Large intestine (tissue), 3 donors: ENCODE measurements at regions not wholly inside any gene's neighbourhood (a gene's known extent, or its start where the extent isn't known, plus 50 kb on each side); places are given as distances from the start of the nearest gene placed in this dataset.

Experiments used
- DNase-seq, 2 donors: peaks; one replicate each; pipeline versions ENCODE4 v3.0.0 to v3.0.0-alpha.2; 2013
- H3K27ac ChIP-seq: one replicate; pipeline ENCODE4 v1.5.1; 2013; ENCODE audit warnings: low read length
- H3K27me3 ChIP-seq: 2 replicates; pipeline ENCODE4 v1.6.1; 2013; ENCODE audit warnings: low read length; ENCODE audit not compliant: control insufficient read depth, insufficient read depth
- H3K36me3 ChIP-seq: 2 replicates; pipeline ENCODE4 v1.6.1; 2013; ENCODE audit warnings: low read length; ENCODE audit not compliant: control insufficient read depth, insufficient read depth
- H3K4me1 ChIP-seq: one replicate; pipeline ENCODE4 v1.6.1; 2013; ENCODE audit warnings: low read length; ENCODE audit not compliant: control insufficient read depth, insufficient read depth
- H3K4me3 ChIP-seq: one replicate; pipeline ENCODE4 v1.5.1; 2013; ENCODE audit warnings: low read length
- H3K9me3 ChIP-seq: one replicate; pipeline ENCODE4 v1.6.1; 2013; ENCODE audit warnings: mild to moderate bottlenecking, low read depth, low read length, moderate library complexity; ENCODE audit not compliant: control insufficient read depth
- WGBS: methylation state at CpG from one replicate; pipeline ENCODE4 v1.1.5; 2013; ENCODE audit warnings: low lambda C conversion rate; ENCODE audit not compliant: insufficient coverage; 5-methylcytosine and 5-hydroxymethylcytosine counted together

GRCh38 chr11:79783833-79784232, 343.0 kb upstream of the TENM4 start:
- H3K36me3 ChIP-seq = no peaks in the 10 kb centered on the region
- H3K4me3 ChIP-seq = no peak overlapping the region
- no peaks in the 10 kb centered on the region for H3K27me3 ChIP-seq
- no peaks in the 10 kb centered on the region for H3K4me1 ChIP-seq
- DNase-seq = no peak
- H3K27ac ChIP-seq = no peak overlapping the region
- WGBS = 86% methylated on average over 1 of the region's 4 CpGs
- H3K9me3 ChIP-seq = no peaks in the 10 kb centered on the region

GRCh38 chr11:79768343-79768742, 327.5 kb upstream of the TENM4 start:
- H3K4me1 ChIP-seq = no peaks in the 10 kb centered on the region
- no peak overlapping the region for H3K27ac ChIP-seq
- peak; percentile 12 to 45 for DNase-seq
- H3K4me3 ChIP-seq = no peak overlapping the region
- no peaks in the 10 kb centered on the region for H3K27me3 ChIP-seq
- no peaks in the 10 kb centered on the region for H3K36me3 ChIP-seq
- H3K9me3 ChIP-seq = no peaks in the 10 kb centered on the region
- WGBS = no CpG with 5 or more reads among the region's 1 CpG

GRCh38 chr11:79762279-79762921, 321.6 kb upstream of the TENM4 start:
- no peaks in the 10 kb centered on the region for H3K4me1 ChIP-seq
- WGBS = no CpG with 5 or more reads among the region's 3 CpGs
- no peaks in the 10 kb centered on the region for H3K27me3 ChIP-seq
- H3K27ac ChIP-seq = no peak overlapping the region
- no peak overlapping the region for H3K4me3 ChIP-seq
- H3K9me3 ChIP-seq = no peaks in the 10 kb centered on the region
- no peaks in the 10 kb centered on the region for H3K36me3 ChIP-seq
- DNase-seq = peak; percentile 30 to 52

- no peak overlapping the region for H3K27ac ChIP-seq
- no peaks in the 10 kb centered on the region for H3K27me3 ChIP-seq
- no peaks in the 10 kb centered on the region for H3K36me3 ChIP-seq
- WGBS = 100% methylated on average over 1 of the region's 2 CpGs
- H3K9me3 ChIP-seq = no peaks in the 10 kb centered on the region
- no peak for DNase-seq
- no peak overlapping the region for H3K4me3 ChIP-seq
- H3K4me1 ChIP-seq = no peaks in the 10 kb centered on the region
Observed at GRCh38 chr11:79758325-79758724, 317.5 kb upstream of the TENM4 start.

DNA sequence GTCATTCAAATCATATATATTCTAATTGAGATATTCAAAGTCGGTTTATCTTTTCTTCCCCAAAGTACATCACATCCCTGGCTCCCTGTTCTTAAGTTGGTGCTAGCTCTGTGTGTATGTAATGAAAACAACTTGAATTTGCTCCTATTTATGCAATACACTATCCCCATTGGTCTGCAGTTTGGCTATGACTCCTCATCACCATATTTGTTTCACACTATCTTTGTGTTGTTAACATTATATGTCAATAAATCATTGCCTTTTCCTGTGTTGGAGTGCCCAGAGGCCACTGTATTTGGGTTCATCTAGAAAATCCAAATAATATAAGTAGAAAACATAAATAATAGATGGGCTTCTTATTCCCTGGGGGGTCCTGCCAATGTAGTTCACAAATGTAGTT, 306.6 kb upstream of the TENM4 start:
- H3K27me3 ChIP-seq = no peaks in the 10 kb centered on the region
- DNase-seq = no peak
- no peak overlapping the region for H3K4me3 ChIP-seq
- WGBS = 89% methylated on average over 1 of the region's 1 CpG
- no peaks in the 10 kb centered on the region for H3K9me3 ChIP-seq
- H3K36me3 ChIP-seq = no peaks in the 10 kb centered on the region
- no peaks in the 10 kb centered on the region for H3K4me1 ChIP-seq
- H3K27ac ChIP-seq = no peak overlapping the region

- no peaks in the 10 kb centered on the region for H3K36me3 ChIP-seq
Observed at GRCh38 chr11:79744941-79745340, 304.1 kb upstream of the TENM4 start.

DNA sequence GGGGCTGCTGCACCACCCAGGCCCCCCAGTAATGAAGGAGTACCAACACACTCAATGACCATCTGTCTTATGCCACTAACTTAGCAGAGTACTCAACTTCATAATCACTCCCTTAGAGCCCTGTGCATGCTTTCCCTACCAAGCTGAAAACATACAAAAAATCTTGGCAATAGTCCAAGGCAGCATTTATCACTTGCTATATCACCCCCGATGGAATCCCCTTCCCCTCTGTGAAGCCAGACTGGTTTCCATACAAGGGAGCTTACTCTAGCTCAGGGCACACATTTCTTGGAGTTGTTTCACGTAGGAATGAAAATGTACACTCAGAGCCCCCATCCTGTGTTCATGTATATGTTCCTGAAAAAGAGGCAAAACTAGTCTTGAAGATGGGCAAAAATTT, 301.3 kb upstream of the TENM4 start:
- no peaks in the 10 kb centered on the region for H3K27me3 ChIP-seq
- no peaks in the 10 kb centered on the region for H3K4me1 ChIP-seq
- H3K27ac ChIP-seq = no peak overlapping the region
- WGBS = no CpG with 5 or more reads among the region's 2 CpGs
- H3K4me3 ChIP-seq = no peak overlapping the region
- no peaks in the 10 kb centered on the region for H3K9me3 ChIP-seq
- DNase-seq = no peak
- H3K36me3 ChIP-seq = no peaks in the 10 kb centered on the region

More at GRCh38 chr11:79744941-79745340, 304.1 kb upstream of the TENM4 start:
- no peak for DNase-seq
- Histone ChIP-seq H3K27me3 (no peaks in the 10 kb centered on the region), H3K27ac (no peak overlapping the region), H3K9me3 (no peaks in the 10 kb centered on the region), H3K4me1 (no peaks in the 10 kb centered on the region), H3K4me3 (no peak overlapping the region)

- no peaks in the 10 kb centered on the region for H3K9me3 ChIP-seq
- H3K4me3 ChIP-seq = no peak overlapping the region
- no peaks in the 10 kb centered on the region for H3K4me1 ChIP-seq
- H3K27me3 ChIP-seq = no peaks in the 10 kb centered on the region
- DNase-seq = peak; percentile 47 to 56
- 100% methylated on average over 1 of the region's 5 CpGs for WGBS
- no peaks in the 10 kb centered on the region for H3K36me3 ChIP-seq
- H3K27ac ChIP-seq = no peak overlapping the region
Observed at GRCh38 chr11:79739591-79739990, 298.8 kb upstream of the TENM4 start.

DNA sequence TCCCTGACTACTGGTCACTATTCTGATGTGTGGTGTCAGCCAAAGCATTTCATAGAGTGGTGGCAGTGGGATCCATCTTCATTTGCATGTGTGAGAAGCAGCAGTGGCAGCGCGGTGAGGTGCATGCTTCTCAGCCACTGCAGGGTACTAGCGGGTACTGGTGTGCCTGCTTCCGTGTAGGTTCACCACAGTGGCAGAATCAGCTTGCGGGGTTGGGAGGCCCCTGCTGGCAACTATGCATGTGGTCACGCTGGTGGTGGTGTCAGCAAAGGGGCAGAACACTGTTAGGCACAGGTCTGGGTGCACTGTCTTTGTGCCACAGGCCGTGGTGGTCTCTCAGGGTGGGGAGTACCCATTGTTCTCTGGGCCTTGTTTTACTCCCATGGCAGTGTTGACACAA, 286.4 kb upstream of the TENM4 start:
- Histone ChIP-seq H3K27me3 (no peaks in the 10 kb centered on the region), H3K27ac (no peak overlapping the region), H3K9me3 (no peaks in the 10 kb centered on the region), H3K4me1 (no peaks in the 10 kb centered on the region), H3K36me3 (no peaks in the 10 kb centered on the region), H3K4me3 (no peak overlapping the region)
- no CpG with 5 or more reads among the region's 7 CpGs for WGBS
- no peak for DNase-seq

- Histone ChIP-seq H3K4me1 (no peaks in the 10 kb centered on the region), H3K27me3 (no peaks in the 10 kb centered on the region), H3K4me3 (no peak overlapping the region), H3K36me3 (no peaks in the 10 kb centered on the region), H3K27ac (no peak overlapping the region), H3K9me3 (no peaks in the 10 kb centered on the region)
- WGBS = 42% methylated on average over 2 of the region's 2 CpGs
- DNase-seq = no peak
Observed at GRCh38 chr11:79720115-79720514, 279.3 kb upstream of the TENM4 start.

- H3K9me3 ChIP-seq = peaks cover 6% of the 10 kb centered on the region
- no peaks in the 10 kb centered on the region for H3K27me3 ChIP-seq
- 0% methylated on average over 1 of the region's 10 CpGs for WGBS
- H3K27ac ChIP-seq = no peak overlapping the region
- no peak overlapping the region for H3K4me3 ChIP-seq
- H3K4me1 ChIP-seq = no peaks in the 10 kb centered on the region
- peak; percentile 39 to 58 for DNase-seq
- H3K36me3 ChIP-seq = no peaks in the 10 kb centered on the region
Observed at GRCh38 chr11:79708319-79708932, 267.6 kb upstream of the TENM4 start.
